Endothelial cell (in vitro differentiated cells): ENCODE measurements at regions not wholly inside any gene's neighbourhood (a gene's known extent, or its start where the extent isn't known, plus 50 kb on each side); places are given as distances from the start of the nearest gene placed in this dataset.

Experiments used
- DNase-seq: peaks from one replicate; pipeline ENCODE4 v3.0.0; 2021; ENCODE audit warnings: low spot score
- H3K27ac Mint-ChIP-seq: one replicate; pipeline ENCODE4 v1.8.0; 2021; ENCODE audit warnings: mixed read lengths, inconsistent platforms; ENCODE audit not compliant: unreplicated experiment
- H3K27me3 Mint-ChIP-seq: one replicate; pipeline ENCODE4 v1.8.0; 2021; ENCODE audit warnings: mild to moderate bottlenecking, moderate library complexity, mixed read lengths, inconsistent platforms; ENCODE audit not compliant: unreplicated experiment
- H3K36me3 Mint-ChIP-seq: one replicate; pipeline ENCODE4 v1.8.0; 2021; ENCODE audit warnings: mild to moderate bottlenecking, low read depth, mixed read lengths, inconsistent platforms; ENCODE audit not compliant: unreplicated experiment
- H3K4me1 Mint-ChIP-seq: one replicate; pipeline ENCODE4 v1.8.0; 2021; ENCODE audit warnings: mild to moderate bottlenecking, mixed read lengths, inconsistent platforms; ENCODE audit not compliant: unreplicated experiment
- H3K4me3 Mint-ChIP-seq: one replicate; pipeline ENCODE4 v1.8.0; 2021; ENCODE audit warnings: mild to moderate bottlenecking, mixed read lengths, inconsistent platforms; ENCODE audit not compliant: unreplicated experiment
- H3K9me3 Mint-ChIP-seq: one replicate; pipeline ENCODE4 v1.8.0; 2021; ENCODE audit warnings: mixed read lengths, inconsistent platforms; ENCODE audit not compliant: unreplicated experiment
- TF ChIP-seq, protein P1 (sequence below): fragments of 200-600 bp; sonication (generic); IDR thresholded peaks from one replicate; pipeline ENCODE4 v1.5.0; 2021; ENCODE audit warnings: antibody characterized with exemption; ENCODE audit not compliant: unreplicated experiment

DNA sequence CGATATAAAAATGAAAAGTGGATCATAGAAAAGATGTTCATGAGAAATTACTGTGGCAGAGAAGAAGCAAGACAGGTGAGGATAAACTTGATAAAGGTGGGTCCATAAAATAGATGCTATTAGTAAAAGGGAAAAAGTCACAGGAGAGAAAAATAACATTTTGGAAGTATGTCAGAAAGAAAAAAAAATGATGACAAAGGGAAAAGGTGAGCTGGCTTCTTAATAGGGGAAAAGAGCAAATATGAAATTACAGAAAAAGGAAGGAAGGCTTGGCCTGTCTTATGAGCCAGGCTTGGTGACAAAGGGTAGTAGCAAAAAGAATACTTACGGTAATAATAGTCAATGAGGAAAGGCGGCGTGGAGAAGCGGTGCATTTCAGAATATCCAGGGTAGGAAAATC lies 386.1 kb downstream of the RWDD3 start:
- no peak for DNase-seq
- Mint-ChIP-seq H3K27me3 (no peaks in the 10 kb centered on the region), H3K9me3 (no peaks in the 10 kb centered on the region), H3K4me3 (no peak overlapping the region), H3K36me3 (no peaks in the 10 kb centered on the region), H3K27ac (no peak overlapping the region), H3K4me1 (no peaks in the 10 kb centered on the region)
- TF ChIP-seq, protein P1, sequence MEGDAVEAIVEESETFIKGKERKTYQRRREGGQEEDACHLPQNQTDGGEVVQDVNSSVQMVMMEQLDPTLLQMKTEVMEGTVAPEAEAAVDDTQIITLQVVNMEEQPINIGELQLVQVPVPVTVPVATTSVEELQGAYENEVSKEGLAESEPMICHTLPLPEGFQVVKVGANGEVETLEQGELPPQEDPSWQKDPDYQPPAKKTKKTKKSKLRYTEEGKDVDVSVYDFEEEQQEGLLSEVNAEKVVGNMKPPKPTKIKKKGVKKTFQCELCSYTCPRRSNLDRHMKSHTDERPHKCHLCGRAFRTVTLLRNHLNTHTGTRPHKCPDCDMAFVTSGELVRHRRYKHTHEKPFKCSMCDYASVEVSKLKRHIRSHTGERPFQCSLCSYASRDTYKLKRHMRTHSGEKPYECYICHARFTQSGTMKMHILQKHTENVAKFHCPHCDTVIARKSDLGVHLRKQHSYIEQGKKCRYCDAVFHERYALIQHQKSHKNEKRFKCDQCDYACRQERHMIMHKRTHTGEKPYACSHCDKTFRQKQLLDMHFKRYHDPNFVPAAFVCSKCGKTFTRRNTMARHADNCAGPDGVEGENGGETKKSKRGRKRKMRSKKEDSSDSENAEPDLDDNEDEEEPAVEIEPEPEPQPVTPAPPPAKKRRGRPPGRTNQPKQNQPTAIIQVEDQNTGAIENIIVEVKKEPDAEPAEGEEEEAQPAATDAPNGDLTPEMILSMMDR, result no peak

DNA sequence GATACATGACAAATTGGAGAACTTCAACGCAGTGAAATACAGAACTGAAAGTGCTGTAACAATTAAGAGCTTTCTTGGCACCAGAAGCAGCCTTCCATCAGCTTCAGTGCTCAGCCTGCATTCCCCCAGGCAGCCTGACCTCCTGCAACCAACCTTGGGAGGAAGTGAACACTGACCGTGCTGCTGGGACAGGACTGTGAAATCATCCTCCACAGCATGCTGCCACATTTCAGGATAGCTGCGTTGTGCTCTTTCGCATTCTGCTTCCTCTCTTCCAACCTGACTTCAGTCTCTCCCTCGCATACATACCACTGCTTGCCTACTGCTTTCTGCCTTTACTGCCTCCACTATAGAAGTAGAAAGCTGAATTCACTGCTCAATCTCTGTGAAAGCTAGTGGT lies 388.6 kb downstream of the RWDD3 start:
- TF ChIP-seq, protein P1, result no peak
- peaks cover 5% of the 10 kb centered on the region for H3K4me1 Mint-ChIP-seq
- no peak overlapping the region for H3K4me3 Mint-ChIP-seq
- H3K9me3 Mint-ChIP-seq, result no peaks in the 10 kb centered on the region
- H3K36me3 Mint-ChIP-seq, result no peaks in the 10 kb centered on the region
- peaks cover 1% of the 10 kb centered on the region for H3K27me3 Mint-ChIP-seq
- H3K27ac Mint-ChIP-seq, result no peak overlapping the region
- no peak for DNase-seq

GRCh38 chr1:95625224-95625623 lies 391.2 kb downstream of the RWDD3 start:
- DNase-seq, result no peak
- H3K27ac Mint-ChIP-seq, result no peak overlapping the region
- no peak overlapping the region for H3K4me3 Mint-ChIP-seq
- H3K9me3 Mint-ChIP-seq, result no peaks in the 10 kb centered on the region
- no peaks in the 10 kb centered on the region for H3K36me3 Mint-ChIP-seq
- peaks cover 1% of the 10 kb centered on the region for H3K27me3 Mint-ChIP-seq
- TF ChIP-seq, protein P1, result no peak
- peaks cover 10% of the 10 kb centered on the region for H3K4me1 Mint-ChIP-seq

GRCh38 chr1:95627244-95627643 lies 393.2 kb downstream of the RWDD3 start:
- H3K4me3 Mint-ChIP-seq, result no peak overlapping the region
- no peaks in the 10 kb centered on the region for H3K9me3 Mint-ChIP-seq
- H3K27ac Mint-ChIP-seq, result no peak overlapping the region
- H3K36me3 Mint-ChIP-seq, result no peaks in the 10 kb centered on the region
- TF ChIP-seq, protein P1, result no peak
- DNase-seq, result no peak
- H3K27me3 Mint-ChIP-seq, result peaks cover 1% of the 10 kb centered on the region
- H3K4me1 Mint-ChIP-seq, result peaks cover 10% of the 10 kb centered on the region

GRCh38 chr1:95631695-95632094 lies 397.7 kb downstream of the RWDD3 start:
- H3K27ac Mint-ChIP-seq, result no peak overlapping the region
- H3K4me1 Mint-ChIP-seq, result peaks cover 10% of the 10 kb centered on the region
- TF ChIP-seq, protein P1, result no peak
- H3K4me3 Mint-ChIP-seq, result no peak overlapping the region
- no peaks in the 10 kb centered on the region for H3K36me3 Mint-ChIP-seq
- H3K27me3 Mint-ChIP-seq, result peaks cover 1% of the 10 kb centered on the region
- H3K9me3 Mint-ChIP-seq, result no peaks in the 10 kb centered on the region
- DNase-seq, result no peak
